Retinal pigment epithelial cell (primary cell): ENCODE measurements at regions not wholly inside any gene's neighbourhood (a gene's known extent, or its start where the extent isn't known, plus 50 kb on each side); places are given as distances from the start of the nearest gene placed in this dataset.

Experiments used
- DNase-seq: peaks from one replicate; pipeline ENCODE4 v3.0.0-alpha.2; 2010; ENCODE audit warnings: low read depth
- H3K4me3 ChIP-seq: 2 replicates; pipeline ENCODE4 v1.5.1; 2011; ENCODE audit warnings: mild to moderate bottlenecking, low read length, control low read depth, moderate library complexity
- CTCF ChIP-seq: conservative IDR thresholded peaks from 2 replicates; pipeline ENCODE4 v1.5.1; 2011; ENCODE audit warnings: low read depth, low read length, control low read depth, inconsistent platforms

GRCh38 chr11:101354801-101355200 lies 225.2 kb upstream of the PGR start:
- TF ChIP-seq CTCF, result no peak

DNA sequence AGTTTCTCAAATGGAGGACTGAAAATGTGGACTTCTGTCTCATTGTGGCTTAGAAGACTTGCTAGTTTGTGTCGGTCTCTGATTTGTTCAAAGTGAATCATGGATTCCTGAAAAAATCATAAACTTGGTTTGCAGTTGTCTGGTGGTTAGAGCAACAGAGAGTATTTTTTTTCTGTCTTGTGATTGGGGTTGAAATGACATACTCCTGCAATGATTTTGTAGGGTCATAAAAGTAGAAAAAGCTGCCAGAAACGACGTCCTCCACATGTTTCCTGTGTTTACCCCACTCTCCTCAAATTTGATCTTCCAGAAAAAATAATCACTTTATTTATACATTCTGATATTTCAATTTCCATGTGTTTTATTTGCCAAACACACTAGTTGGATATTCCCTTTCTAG lies 219.2 kb upstream of the PGR start:
- TF ChIP-seq CTCF, result no peak
- no peak overlapping the region for H3K4me3 ChIP-seq
- DNase-seq, result no peak

More at GRCh38 chr11:101354801-101355200, 225.2 kb upstream of the PGR start:
- no peak for DNase-seq
- H3K4me3 ChIP-seq, result no peak overlapping the region

GRCh38 chr11:101346591-101346990 lies 217.0 kb upstream of the PGR start:
- no peak for TF ChIP-seq CTCF
- H3K4me3 ChIP-seq, result no peak overlapping the region

DNA sequence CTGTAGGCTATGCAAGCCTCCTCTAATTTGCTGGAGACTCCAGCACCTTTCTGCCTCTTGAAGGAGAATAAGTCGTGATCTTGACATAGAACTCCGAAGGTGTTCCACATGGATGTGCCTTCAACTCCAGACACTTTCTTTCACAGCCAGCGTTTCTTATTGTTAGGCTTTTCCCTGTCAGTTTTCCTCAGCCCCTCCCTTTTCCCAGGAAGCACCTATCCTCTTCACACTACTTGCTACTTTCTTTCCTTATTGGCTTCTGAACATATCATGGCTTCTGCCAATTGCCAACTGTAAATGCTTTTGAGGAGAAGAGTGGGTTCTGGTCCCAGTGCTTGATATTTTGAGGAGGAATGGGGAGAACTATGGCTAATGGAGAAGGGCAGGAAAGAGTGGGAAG lies 216.3 kb upstream of the PGR start:
- TF ChIP-seq CTCF, result no peak
- DNase-seq, result no peak
- no peak overlapping the region for H3K4me3 ChIP-seq

More at GRCh38 chr11:101346591-101346990, 217.0 kb upstream of the PGR start:
- DNase-seq, result no peak

DNA sequence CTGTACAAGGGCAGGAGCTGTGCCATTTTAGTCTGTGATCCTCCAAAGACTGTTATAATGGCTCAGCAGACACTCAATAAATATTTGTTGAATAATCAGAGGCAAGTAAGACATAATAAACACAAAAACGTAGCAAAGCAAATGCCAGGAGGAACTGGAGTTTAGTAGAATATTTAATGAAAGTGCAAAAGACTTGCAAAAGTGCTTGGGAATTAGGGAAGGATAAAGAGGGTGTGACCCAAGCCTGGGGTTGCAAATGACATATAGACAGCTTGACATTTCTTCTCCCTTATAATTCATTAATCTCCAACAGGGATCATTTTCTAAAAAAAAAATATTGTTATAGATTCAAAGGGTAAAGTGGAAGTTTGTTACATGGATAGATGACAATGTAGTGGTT lies 212.7 kb upstream of the PGR start:
- no peak for DNase-seq
- no peak for TF ChIP-seq CTCF

DNA sequence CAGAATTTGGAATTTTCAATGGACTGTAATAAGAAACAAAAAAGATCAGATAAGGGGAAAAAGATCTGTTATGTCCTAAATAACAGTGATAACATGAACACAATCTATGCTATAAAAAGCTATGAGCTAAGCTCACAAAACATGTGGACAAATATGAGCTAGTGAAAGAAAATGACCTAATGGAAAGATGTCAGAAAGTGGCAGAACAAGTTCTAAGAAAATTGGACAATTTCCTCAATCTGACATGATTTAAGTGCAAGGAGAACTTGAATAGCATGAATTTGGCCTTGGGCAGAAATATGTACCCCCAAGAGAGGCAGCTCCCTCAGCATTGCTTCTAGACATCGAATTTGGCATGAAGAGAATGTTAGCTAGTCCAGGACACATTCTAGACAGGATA lies 212.0 kb upstream of the PGR start:
- H3K4me3 ChIP-seq, result no peak overlapping the region
- TF ChIP-seq CTCF, result no peak
- DNase-seq, result no peak

More for the DNA sequence above, 212.7 kb upstream of the PGR start:
- H3K4me3 ChIP-seq, result no peak overlapping the region

GRCh38 chr11:101336858-101337257 lies 207.2 kb upstream of the PGR start:
- DNase-seq, result no peak
- no peak for TF ChIP-seq CTCF
- no peak overlapping the region for H3K4me3 ChIP-seq
